Hindlimb muscle (tissue), 1 donor: ENCODE measurements at regions not wholly inside any gene's neighbourhood (a gene's known extent, or its start where the extent isn't known, plus 50 kb on each side); places are given as distances from the start of the nearest gene placed in this dataset.
"Not testable (repeated sequence)": the region's sequence is repeated elsewhere in the genome, so short reads cannot be mapped to it uniquely, and the experiment has no call there.

Source experiments
- DNase-seq: peaks from one replicate; pipeline ENCODE4 v3.0.0-alpha.2; 2013

GRCh38 chr4:153929675-153930074, 140.8 kb upstream of the SFRP2 start:
- no peak for DNase-seq

GRCh38 chr4:153927451-153927850, 138.6 kb upstream of the SFRP2 start:
- DNase-seq, result no peak

- DNase-seq, result no peak
Observed at GRCh38 chr4:153922148-153922547, 133.3 kb upstream of the SFRP2 start.

GRCh38 chr4:153919667-153920066, 130.8 kb upstream of the SFRP2 start:
- no peak for DNase-seq

- no peak for DNase-seq
Observed at GRCh38 chr4:153916273-153916755, 127.4 kb upstream of the SFRP2 start.

- no peak for DNase-seq
Observed at GRCh38 chr4:153912301-153912700, 123.4 kb upstream of the SFRP2 start.

GRCh38 chr4:153909672-153910071, 120.8 kb upstream of the SFRP2 start:
- DNase-seq, result no peak

- DNase-seq, result no peak
Observed at GRCh38 chr4:153906231-153906630, 117.3 kb upstream of the SFRP2 start.

- DNase-seq, result no peak
Observed at GRCh38 chr4:153905231-153905630, 116.3 kb upstream of the SFRP2 start.

GRCh38 chr4:153904011-153904410, 115.1 kb upstream of the SFRP2 start:
- DNase-seq, result no peak

- no peak for DNase-seq
Observed at GRCh38 chr4:153901220-153901619, 112.3 kb upstream of the SFRP2 start.

GRCh38 chr4:153900426-153900825, 111.5 kb upstream of the SFRP2 start:
- no peak for DNase-seq

- DNase-seq, result peak; percentile 21
Observed at GRCh38 chr4:153890761-153891160, 101.9 kb upstream of the SFRP2 start.

- DNase-seq, result no peak
Observed at GRCh38 chr4:153887217-153887616, 98.3 kb upstream of the SFRP2 start.

- no peak for DNase-seq
Observed at GRCh38 chr4:153884325-153884724, 95.4 kb upstream of the SFRP2 start.

- DNase-seq, result no peak
Observed at GRCh38 chr4:153880983-153881382, 92.1 kb upstream of the SFRP2 start.

- DNase-seq, result peak; percentile 5
Observed at GRCh38 chr4:153877898-153878297, 89.0 kb upstream of the SFRP2 start.

- DNase-seq, result no peak
Observed at GRCh38 chr4:153873741-153874140, 84.9 kb upstream of the SFRP2 start.

GRCh38 chr4:153866766-153867165, 77.9 kb upstream of the SFRP2 start:
- not testable (repeated sequence) for DNase-seq

GRCh38 chr4:153852501-153852900, 63.6 kb upstream of the SFRP2 start:
- DNase-seq, result no peak

GRCh38 chr4:153850533-153851280, 61.8 kb upstream of the SFRP2 start:
- no peak for DNase-seq

- no peak for DNase-seq
Observed at GRCh38 chr4:153844144-153844543, 55.3 kb upstream of the SFRP2 start.
